OCI-LY1 (cell line): ENCODE measurements at regions not wholly inside any gene's neighbourhood (a gene's known extent, or its start where the extent isn't known, plus 50 kb on each side); places are given as distances from the start of the nearest gene placed in this dataset.

Source experiments
- H2AFZ ChIP-seq: fragments of 200-600 bp; sonication (generic), shearing (Covaris generic); 2 replicates; pipeline ENCODE4 v1.6.0; 2014; ENCODE audit warnings: antibody characterized with exemption, mild to moderate bottlenecking, low read length
- H3F3A ChIP-seq: fragments of 200-600 bp; sonication (generic), shearing (Covaris generic); 2 replicates; pipeline ENCODE4 v1.6.0; 2014; ENCODE audit warnings: mild to moderate bottlenecking, antibody characterized with exemption, low read length, moderate library complexity; ENCODE audit not compliant: insufficient read depth
- H3K27ac ChIP-seq: fragments of 200-600 bp; sonication (generic); 2 replicates; pipeline ENCODE4 v1.5.1; 2014; ENCODE audit warnings: low read length, mixed run types, mild to moderate bottlenecking, low read depth; ENCODE audit not compliant: poor library complexity, severe bottlenecking
- H3K27me3 ChIP-seq: fragments of 200-600 bp; sonication (generic); 2 replicates; pipeline ENCODE4 v1.6.0; 2014; ENCODE audit warnings: antibody characterized with exemption, mild to moderate bottlenecking, low read length, moderate library complexity; ENCODE audit not compliant: insufficient read depth
- H3K36me3 ChIP-seq: fragments of 200-600 bp; sonication (generic); 2 replicates; pipeline ENCODE4 v1.6.1; 2014; ENCODE audit warnings: mild to moderate bottlenecking, antibody characterized with exemption, low read length, moderate library complexity, mixed read lengths; ENCODE audit not compliant: insufficient read depth
- H3K4me1 ChIP-seq: fragments of 200-600 bp; sonication (generic); 2 replicates; pipeline ENCODE4 v1.5.1; 2014; ENCODE audit warnings: mild to moderate bottlenecking, low read length, moderate library complexity; ENCODE audit not compliant: insufficient read depth, severe bottlenecking
- H3K4me2 ChIP-seq: fragments of 200-600 bp; sonication (generic), shearing (Covaris generic); 2 replicates; pipeline ENCODE4 v1.6.1; 2014; ENCODE audit warnings: low read length
- H3K4me3 ChIP-seq: fragments of 200-600 bp; sonication (generic); 2 replicates; pipeline ENCODE4 v1.5.1; 2014; ENCODE audit warnings: low read length, low read depth, mild to moderate bottlenecking, mixed read lengths; ENCODE audit not compliant: poor library complexity, severe bottlenecking
- H3K79me2 ChIP-seq: fragments of 200-600 bp; shearing (Covaris generic); 2 replicates; pipeline ENCODE4 v1.6.1; 2016; ENCODE audit warnings: mixed run types, low read length, mixed read lengths; ENCODE audit not compliant: insufficient read depth
- H3K9ac ChIP-seq: fragments of 200-600 bp; sonication (generic), shearing (Covaris generic); 2 replicates; pipeline ENCODE4 v1.6.1; 2014; ENCODE audit warnings: mild to moderate bottlenecking, low read length, mixed read lengths
- H3K9me2 ChIP-seq: fragments of 200-600 bp; sonication (generic), shearing (Covaris generic); 2 replicates; pipeline ENCODE4 v1.6.1; 2014; ENCODE audit warnings: low read depth, mild to moderate bottlenecking, low read length, mixed read lengths
- H3K9me3 ChIP-seq: fragments of 200-600 bp; shearing (Covaris generic); 2 replicates; pipeline ENCODE4 v1.6.1; 2014; ENCODE audit warnings: low read length, mixed read lengths
- H4K20me1 ChIP-seq: fragments of 200-600 bp; sonication (generic), shearing (Covaris generic); 2 replicates; pipeline ENCODE4 v1.6.0; 2016; ENCODE audit warnings: mild to moderate bottlenecking, low read length; ENCODE audit not compliant: insufficient read depth
- EZH2 ChIP-seq: fragments of 200-600 bp; sonication (generic), shearing (Covaris generic); IDR thresholded peaks from 2 replicates; pipeline ENCODE4 v1.8.0; 2017; ENCODE audit warnings: borderline replicate concordance, mixed run types, mild to moderate bottlenecking, antibody characterized with exemption, low read length, moderate library complexity, mixed read lengths
- TF ChIP-seq, protein P1 (sequence below): fragments of 200-600 bp; sonication (generic), shearing (Covaris generic); IDR thresholded peaks from 2 replicates; pipeline ENCODE4 v1.5.1; 2017; ENCODE audit warnings: mild to moderate bottlenecking, antibody characterized with exemption, low read length, moderate library complexity, mixed read lengths

DNA sequence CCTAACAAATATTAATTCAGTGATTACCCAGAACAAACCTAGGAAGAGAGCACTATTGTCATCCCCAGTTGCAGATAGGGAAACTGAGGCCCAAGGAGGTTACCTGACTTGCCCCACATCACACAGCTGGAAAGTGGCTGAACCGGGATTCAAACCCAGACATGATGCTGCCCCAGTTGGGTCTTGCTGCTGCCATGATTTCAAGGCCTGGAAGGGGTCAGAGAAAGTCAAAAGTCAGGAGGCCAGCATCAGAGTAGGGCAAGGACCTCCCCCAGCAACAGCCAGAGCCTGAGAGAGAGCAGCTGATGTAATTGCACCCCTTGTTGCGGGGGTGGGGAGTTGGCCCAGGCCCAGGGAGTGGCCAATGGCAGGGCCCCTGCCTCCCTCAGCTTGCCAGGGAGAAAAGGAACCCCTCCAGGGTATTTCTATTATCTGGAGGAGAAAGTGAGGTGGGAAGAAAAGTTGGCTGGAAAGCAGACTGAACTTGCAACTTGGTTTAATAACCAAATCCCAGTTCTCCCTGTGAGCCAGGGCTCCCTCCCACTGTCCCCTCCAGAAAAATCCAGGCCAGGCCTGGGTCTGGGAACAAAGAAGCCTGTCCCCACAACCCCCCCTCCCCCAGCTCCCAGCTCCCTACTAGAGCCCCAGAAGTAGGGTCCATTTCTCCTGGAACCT is 83.6 kb downstream of the MRPL14 start:
- no peaks in the 10 kb centered on the region for H3F3A ChIP-seq
- no peak for TF ChIP-seq EZH2
- TF ChIP-seq, protein P1, sequence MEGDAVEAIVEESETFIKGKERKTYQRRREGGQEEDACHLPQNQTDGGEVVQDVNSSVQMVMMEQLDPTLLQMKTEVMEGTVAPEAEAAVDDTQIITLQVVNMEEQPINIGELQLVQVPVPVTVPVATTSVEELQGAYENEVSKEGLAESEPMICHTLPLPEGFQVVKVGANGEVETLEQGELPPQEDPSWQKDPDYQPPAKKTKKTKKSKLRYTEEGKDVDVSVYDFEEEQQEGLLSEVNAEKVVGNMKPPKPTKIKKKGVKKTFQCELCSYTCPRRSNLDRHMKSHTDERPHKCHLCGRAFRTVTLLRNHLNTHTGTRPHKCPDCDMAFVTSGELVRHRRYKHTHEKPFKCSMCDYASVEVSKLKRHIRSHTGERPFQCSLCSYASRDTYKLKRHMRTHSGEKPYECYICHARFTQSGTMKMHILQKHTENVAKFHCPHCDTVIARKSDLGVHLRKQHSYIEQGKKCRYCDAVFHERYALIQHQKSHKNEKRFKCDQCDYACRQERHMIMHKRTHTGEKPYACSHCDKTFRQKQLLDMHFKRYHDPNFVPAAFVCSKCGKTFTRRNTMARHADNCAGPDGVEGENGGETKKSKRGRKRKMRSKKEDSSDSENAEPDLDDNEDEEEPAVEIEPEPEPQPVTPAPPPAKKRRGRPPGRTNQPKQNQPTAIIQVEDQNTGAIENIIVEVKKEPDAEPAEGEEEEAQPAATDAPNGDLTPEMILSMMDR = no peak
- H3K9me2 ChIP-seq = no peaks in the 10 kb centered on the region
- no peaks in the 10 kb centered on the region for H4K20me1 ChIP-seq
- no peaks in the 10 kb centered on the region for H3K4me1 ChIP-seq
- no peaks in the 10 kb centered on the region for H3K79me2 ChIP-seq
- no peaks in the 10 kb centered on the region for H3K9me3 ChIP-seq
- no peak overlapping the region for H3K4me2 ChIP-seq
- no peak overlapping the region for H2AFZ ChIP-seq
- H3K27ac ChIP-seq = no peak overlapping the region
- no peak overlapping the region for H3K9ac ChIP-seq
- H3K36me3 ChIP-seq = no peaks in the 10 kb centered on the region
- H3K27me3 ChIP-seq = peaks cover 3% of the 10 kb centered on the region; the same call in 1 of the 2 replicates
- H3K4me3 ChIP-seq = no peak overlapping the region

DNA sequence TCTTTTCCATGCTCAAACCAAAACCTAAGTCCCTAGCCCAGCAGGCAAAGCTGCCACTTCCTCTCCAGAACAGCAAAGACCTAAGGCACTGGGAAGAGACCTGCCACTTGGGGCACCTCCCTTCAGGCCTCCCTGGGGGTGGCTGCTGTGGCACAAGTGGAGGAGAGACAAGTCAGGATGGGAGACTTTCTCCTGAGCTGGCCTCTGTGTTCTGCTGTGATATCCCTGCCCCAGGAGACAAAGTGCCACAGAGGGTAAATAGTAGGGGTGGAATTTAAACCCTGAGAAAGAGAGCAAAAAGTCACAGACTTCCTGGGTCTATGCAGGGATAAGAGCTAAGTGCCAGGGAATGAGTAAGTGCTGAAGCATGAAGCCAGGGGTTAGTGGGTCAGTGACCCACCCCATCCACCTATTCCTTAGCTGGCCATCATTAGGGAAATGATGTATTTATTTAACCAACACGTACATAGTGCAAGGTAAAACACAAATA is 84.2 kb downstream of the MRPL14 start:
- no peak for TF ChIP-seq EZH2
- H3K27ac ChIP-seq = no peak overlapping the region
- H3K79me2 ChIP-seq = no peaks in the 10 kb centered on the region
- no peaks in the 10 kb centered on the region for H4K20me1 ChIP-seq
- no peaks in the 10 kb centered on the region for H3K9me3 ChIP-seq
- H3F3A ChIP-seq = no peaks in the 10 kb centered on the region
- no peak overlapping the region for H2AFZ ChIP-seq
- no peaks in the 10 kb centered on the region for H3K9me2 ChIP-seq
- no peak overlapping the region for H3K4me3 ChIP-seq
- H3K4me1 ChIP-seq = no peaks in the 10 kb centered on the region
- H3K9ac ChIP-seq = no peak overlapping the region
- H3K4me2 ChIP-seq = no peak overlapping the region
- H3K27me3 ChIP-seq = peaks cover 7% of the 10 kb centered on the region
- H3K36me3 ChIP-seq = no peaks in the 10 kb centered on the region

DNA sequence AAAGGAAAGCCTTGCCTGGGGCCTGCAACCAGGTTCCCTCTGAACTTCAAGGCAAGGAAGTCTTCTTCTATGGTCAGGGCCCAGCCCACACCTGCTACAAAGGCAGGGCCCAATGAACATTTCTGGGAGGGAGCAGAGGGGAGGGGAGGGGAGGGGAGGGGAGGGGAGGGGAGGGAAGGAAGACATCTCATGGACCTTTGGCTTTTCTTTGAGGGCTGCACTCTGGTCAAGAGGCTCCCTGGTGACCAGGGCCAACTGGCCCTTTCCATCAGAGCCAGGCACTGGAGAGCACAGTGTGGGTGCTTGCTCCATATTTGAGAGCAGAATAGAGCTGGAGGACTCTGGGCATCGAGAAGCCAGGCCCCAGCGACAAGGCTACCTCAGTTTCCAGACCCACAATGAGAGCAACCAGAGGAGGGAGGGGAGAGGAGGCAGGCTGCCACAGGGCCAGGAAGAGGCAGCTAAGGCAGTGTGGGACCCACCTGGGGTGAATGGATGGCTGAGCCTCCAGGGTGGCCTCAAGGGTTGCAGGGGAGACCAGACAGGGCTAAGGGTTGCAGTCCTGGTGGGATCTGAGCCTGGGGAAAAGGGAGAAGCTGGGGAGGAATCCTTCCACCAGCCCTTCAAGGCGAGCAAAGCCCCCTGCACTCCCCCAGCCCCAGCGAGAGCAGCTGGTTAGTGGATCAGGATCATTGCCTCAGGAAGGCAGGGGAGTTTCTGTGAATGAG is 84.8 kb downstream of the MRPL14 start:
- Histone ChIP-seq H3K4me2 (no peak overlapping the region), H3K27me3 (peaks cover 4% of the 10 kb centered on the region; the same call in 1 of the 2 replicates), H2AFZ (no peak overlapping the region), H3K4me3 (no peak overlapping the region), H3K9me3 (no peaks in the 10 kb centered on the region), H3K79me2 (no peaks in the 10 kb centered on the region), H3K36me3 (no peaks in the 10 kb centered on the region), H3K9me2 (no peaks in the 10 kb centered on the region), H3K9ac (no peak overlapping the region), H3K27ac (no peak overlapping the region), H3F3A (no peaks in the 10 kb centered on the region), H3K4me1 (no peaks in the 10 kb centered on the region), H4K20me1 (no peaks in the 10 kb centered on the region)
- TF ChIP-seq, protein P1 = no peak
- TF ChIP-seq EZH2 = no peak
